HG03469 (cell line): ENCODE measurements at regions not wholly inside any gene's neighbourhood (a gene's known extent, or its start where the extent isn't known, plus 50 kb on each side); places are given as distances from the start of the nearest gene placed in this dataset.
"Not testable (repeated sequence)": the region's sequence is repeated elsewhere in the genome, so short reads cannot be mapped to it uniquely, and the experiment has no call there.

ENCODE experiments used
- ATAC-seq: cut with Tn5 transposase; IDR thresholded peaks from one replicate; pipeline ENCODE4 v1.9.1; 2021; ENCODE audit warnings: mild to moderate bottlenecking, moderate library complexity, moderate number of reproducible peaks; ENCODE audit not compliant: unreplicated experiment

GRCh38 chr5:148880197-148880596 lies 53.8 kb downstream of the ADRB2 start:
- no peak for ATAC-seq

- ATAC-seq: no peak
Observed at GRCh38 chr5:148880696-148881095, 54.3 kb downstream of the ADRB2 start.

GRCh38 chr5:148882332-148882731 lies 55.9 kb downstream of the ADRB2 start:
- no peak for ATAC-seq

GRCh38 chr5:148884339-148885020 lies 58.1 kb downstream of the ADRB2 start:
- ATAC-seq: no peak

GRCh38 chr5:148887123-148887881 lies 60.9 kb downstream of the ADRB2 start:
- ATAC-seq: no peak

- ATAC-seq: not testable (repeated sequence)
Observed at GRCh38 chr5:148889936-148890335, 63.5 kb downstream of the ADRB2 start.

GRCh38 chr5:148895441-148895840 lies 69.0 kb downstream of the ADRB2 start:
- ATAC-seq: not testable (repeated sequence)

GRCh38 chr5:148897842-148898241 lies 71.4 kb downstream of the ADRB2 start:
- ATAC-seq: no peak

GRCh38 chr5:148898413-148899075 lies 72.1 kb downstream of the ADRB2 start:
- ATAC-seq: no peak

GRCh38 chr5:148899993-148900392 lies 73.6 kb downstream of the ADRB2 start:
- no peak for ATAC-seq

GRCh38 chr5:148902478-148902877 lies 76.1 kb downstream of the ADRB2 start:
- no peak for ATAC-seq

- ATAC-seq: no peak
Observed at GRCh38 chr5:148903587-148903986, 77.2 kb downstream of the ADRB2 start.

- ATAC-seq: no peak
Observed at GRCh38 chr5:148904440-148904839, 78.0 kb downstream of the ADRB2 start.

GRCh38 chr5:148905541-148905940 lies 79.1 kb downstream of the ADRB2 start:
- ATAC-seq: no peak

GRCh38 chr5:148906968-148907367 lies 80.6 kb downstream of the ADRB2 start:
- no peak for ATAC-seq

- ATAC-seq: no peak
Observed at GRCh38 chr5:148909040-148909439, 82.6 kb downstream of the ADRB2 start.

- no peak for ATAC-seq
Observed at GRCh38 chr5:148909766-148910165, 83.4 kb downstream of the ADRB2 start.

GRCh38 chr5:148910216-148910615 lies 83.8 kb downstream of the ADRB2 start:
- no peak for ATAC-seq

- no peak for ATAC-seq
Observed at GRCh38 chr5:148910686-148911361, 84.4 kb downstream of the ADRB2 start.

GRCh38 chr5:148911386-148911785 lies 85.0 kb downstream of the ADRB2 start:
- no peak for ATAC-seq

GRCh38 chr5:148912146-148912545 lies 85.7 kb downstream of the ADRB2 start:
- ATAC-seq: no peak
